Neural cell (in vitro differentiated cells): ENCODE measurements at regions not wholly inside any gene's neighbourhood (a gene's known extent, or its start where the extent isn't known, plus 50 kb on each side); places are given as distances from the start of the nearest gene placed in this dataset.

Source experiments
- H2AFZ ChIP-seq: fragments of 200-600, 300-800 bp; sonication (generic), shearing (Covaris generic); 2 replicates; pipeline ENCODE4 v1.6.0; 2014; ENCODE audit warnings: low read depth, mild to moderate bottlenecking, antibody characterized with exemption, low read length, moderate library complexity
- H3F3A ChIP-seq: fragments of 200-600 bp; shearing (Covaris generic); 2 replicates; pipeline ENCODE4 v1.6.1; 2016; ENCODE audit warnings: mild to moderate bottlenecking, moderate library complexity, mixed read lengths, antibody characterized with exemption, low read length; ENCODE audit not compliant: insufficient read depth, poor library complexity, severe bottlenecking
- H3K27ac ChIP-seq: fragments of 200-600, 300-800 bp; sonication (generic), shearing (Covaris generic); 2 replicates; pipeline ENCODE4 v1.5.1; 2014; ENCODE audit warnings: mild to moderate bottlenecking, low read length, moderate library complexity
- H3K27me3 ChIP-seq: fragments of 300-800, 200-600 bp; sonication (generic), shearing (Covaris generic); 2 replicates; pipeline ENCODE4 v1.6.0; 2014; ENCODE audit warnings: mild to moderate bottlenecking, low read depth, low read length, moderate library complexity; ENCODE audit not compliant: insufficient read depth
- H3K36me3 ChIP-seq: fragments of 300-800, 200-600 bp; sonication (generic), shearing (Covaris generic); 2 replicates; pipeline ENCODE4 v1.5.1; 2014; ENCODE audit warnings: mild to moderate bottlenecking, antibody characterized with exemption, low read length, moderate library complexity; ENCODE audit not compliant: insufficient read depth
- H3K4me2 ChIP-seq: fragments of 300-800, 200-600 bp; sonication (generic), shearing (Covaris generic); 2 replicates; pipeline ENCODE4 v1.6.0; 2014; ENCODE audit warnings: mild to moderate bottlenecking, low read length
- H3K4me3 ChIP-seq: fragments of 300-800, 200-600 bp; sonication (generic), shearing (Covaris generic); 2 replicates; pipeline ENCODE4 v1.5.1; 2014; ENCODE audit warnings: mild to moderate bottlenecking, low read length, moderate library complexity
- H3K79me2 ChIP-seq: fragments of 200-600 bp; shearing (Covaris generic); replicated peaks from 2 replicates; pipeline ENCODE4 v1.6.0; 2014; ENCODE audit warnings: mild to moderate bottlenecking, low read length, moderate library complexity; ENCODE audit not compliant: insufficient read depth
- H3K9ac ChIP-seq: fragments of 300-800, 200-600 bp; sonication (generic), shearing (Covaris generic); 2 replicates; pipeline ENCODE4 v1.6.1; 2016; ENCODE audit warnings: mild to moderate bottlenecking, low read length, mixed read lengths
- H3K9me2 ChIP-seq: fragments of 200-600 bp; shearing (Covaris generic); 2 replicates; pipeline ENCODE4 v1.6.1; 2016; ENCODE audit warnings: mild to moderate bottlenecking, low read length, mixed read lengths; ENCODE audit not compliant: insufficient read depth
- H3K9me3 ChIP-seq: fragments of 200-600, 300-800 bp; sonication (generic), shearing (Covaris generic); 2 replicates; pipeline ENCODE4 v1.6.1; 2016; ENCODE audit warnings: mild to moderate bottlenecking, mixed run types, low read length, moderate library complexity, mixed read lengths
- H4K20me1 ChIP-seq: fragments of 200-600 bp; shearing (Covaris generic); 2 replicates; pipeline ENCODE4 v1.6.1; 2016; ENCODE audit warnings: mild to moderate bottlenecking, mixed run types; ENCODE audit not compliant: insufficient read depth
- CTCF ChIP-seq: fragments of 450-650 bp; IDR thresholded peaks from 2 replicates; pipeline ENCODE4 v1.5.1; 2014; ENCODE audit warnings: antibody characterized with exemption, mild to moderate bottlenecking, moderate library complexity; ENCODE audit not compliant: poor library complexity, severe bottlenecking
- EP300 ChIP-seq: fragments of 450-650 bp; conservative IDR thresholded peaks from 2 replicates; pipeline ENCODE4 v1.6.1; 2014; ENCODE audit warnings: antibody characterized with exemption, mild to moderate bottlenecking, moderate library complexity; ENCODE audit not compliant: poor library complexity, severe bottlenecking
- EZH2 ChIP-seq: fragments of 200-600, 300-800 bp; shearing (Covaris generic), sonication (generic); IDR thresholded peaks from 2 replicates; pipeline ENCODE4 v1.6.1; 2014; ENCODE audit warnings: antibody characterized with exemption, low read length, borderline replicate concordance, mild to moderate bottlenecking; ENCODE audit not compliant: insufficient read depth, poor library complexity, severe bottlenecking
- MXI1 ChIP-seq: fragments of 450-650 bp; conservative IDR thresholded peaks from 2 replicates; pipeline ENCODE4 v1.6.1; 2014; ENCODE audit warnings: antibody characterized with exemption, mild to moderate bottlenecking; ENCODE audit not compliant: poor library complexity, severe bottlenecking
- POLR2AphosphoS5 ChIP-seq: IDR thresholded peaks from 2 replicates; pipeline ENCODE4 v1.6.1; 2012
- RAD21 ChIP-seq: fragments of 450-650 bp; conservative IDR thresholded peaks from 2 replicates; pipeline ENCODE4 v1.6.1; 2014; ENCODE audit warnings: antibody characterized with exemption, mild to moderate bottlenecking, moderate library complexity
- SMC3 ChIP-seq: fragments of 450-650 bp; conservative IDR thresholded peaks from 2 replicates; pipeline ENCODE4 v1.6.1; 2014; ENCODE audit warnings: antibody characterized with exemption, mild to moderate bottlenecking, moderate library complexity; ENCODE audit not compliant: poor library complexity
- TAF1 ChIP-seq: IDR thresholded peaks from 2 replicates; pipeline ENCODE4 v1.6.1; 2012; ENCODE audit warnings: low read depth
- TF ChIP-seq, protein P1 (sequence below): IDR thresholded peaks from 2 replicates; pipeline ENCODE4 v1.6.1; 2012; ENCODE audit warnings: borderline replicate concordance

GRCh38 chr1:96554364-96554763, 167.2 kb upstream of the PTBP2 start:
- no peak overlapping the region for H3K27ac ChIP-seq
- H3K9me3 ChIP-seq: no peaks in the 10 kb centered on the region
- H2AFZ ChIP-seq: no peak overlapping the region
- no peak overlapping the region for H3K9ac ChIP-seq
- H3K79me2 ChIP-seq: no peaks in the 10 kb centered on the region
- no peaks in the 10 kb centered on the region for H3F3A ChIP-seq
- H3K27me3 ChIP-seq: no peaks in the 10 kb centered on the region
- no peaks in the 10 kb centered on the region for H3K36me3 ChIP-seq
- H4K20me1 ChIP-seq: no peaks in the 10 kb centered on the region
- TF ChIP-seq, protein P1, sequence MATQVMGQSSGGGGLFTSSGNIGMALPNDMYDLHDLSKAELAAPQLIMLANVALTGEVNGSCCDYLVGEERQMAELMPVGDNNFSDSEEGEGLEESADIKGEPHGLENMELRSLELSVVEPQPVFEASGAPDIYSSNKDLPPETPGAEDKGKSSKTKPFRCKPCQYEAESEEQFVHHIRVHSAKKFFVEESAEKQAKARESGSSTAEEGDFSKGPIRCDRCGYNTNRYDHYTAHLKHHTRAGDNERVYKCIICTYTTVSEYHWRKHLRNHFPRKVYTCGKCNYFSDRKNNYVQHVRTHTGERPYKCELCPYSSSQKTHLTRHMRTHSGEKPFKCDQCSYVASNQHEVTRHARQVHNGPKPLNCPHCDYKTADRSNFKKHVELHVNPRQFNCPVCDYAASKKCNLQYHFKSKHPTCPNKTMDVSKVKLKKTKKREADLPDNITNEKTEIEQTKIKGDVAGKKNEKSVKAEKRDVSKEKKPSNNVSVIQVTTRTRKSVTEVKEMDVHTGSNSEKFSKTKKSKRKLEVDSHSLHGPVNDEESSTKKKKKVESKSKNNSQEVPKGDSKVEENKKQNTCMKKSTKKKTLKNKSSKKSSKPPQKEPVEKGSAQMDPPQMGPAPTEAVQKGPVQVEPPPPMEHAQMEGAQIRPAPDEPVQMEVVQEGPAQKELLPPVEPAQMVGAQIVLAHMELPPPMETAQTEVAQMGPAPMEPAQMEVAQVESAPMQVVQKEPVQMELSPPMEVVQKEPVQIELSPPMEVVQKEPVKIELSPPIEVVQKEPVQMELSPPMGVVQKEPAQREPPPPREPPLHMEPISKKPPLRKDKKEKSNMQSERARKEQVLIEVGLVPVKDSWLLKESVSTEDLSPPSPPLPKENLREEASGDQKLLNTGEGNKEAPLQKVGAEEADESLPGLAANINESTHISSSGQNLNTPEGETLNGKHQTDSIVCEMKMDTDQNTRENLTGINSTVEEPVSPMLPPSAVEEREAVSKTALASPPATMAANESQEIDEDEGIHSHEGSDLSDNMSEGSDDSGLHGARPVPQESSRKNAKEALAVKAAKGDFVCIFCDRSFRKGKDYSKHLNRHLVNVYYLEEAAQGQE: no peak
- no peak for TF ChIP-seq EP300
- no peak for TF ChIP-seq SMC3
- TF ChIP-seq CTCF: no peak
- TF ChIP-seq TAF1: no peak
- TF ChIP-seq EZH2: no peak
- no peak for TF ChIP-seq MXI1
- no peak for TF ChIP-seq POLR2AphosphoS5
- TF ChIP-seq RAD21: no peak
- H3K9me2 ChIP-seq: no peaks in the 10 kb centered on the region
- no peak overlapping the region for H3K4me2 ChIP-seq
- H3K4me3 ChIP-seq: no peak overlapping the region

GRCh38 chr1:96557336-96557735, 164.2 kb upstream of the PTBP2 start:
- no peak overlapping the region for H2AFZ ChIP-seq
- H3K79me2 ChIP-seq: no peaks in the 10 kb centered on the region

More at GRCh38 chr1:96557336-96557735, 164.2 kb upstream of the PTBP2 start:
- Histone ChIP-seq H3K9me2 (no peaks in the 10 kb centered on the region), H3K4me3 (no peak overlapping the region), H3K27ac (no peak overlapping the region), H3K9ac (no peak overlapping the region), H4K20me1 (no peaks in the 10 kb centered on the region), H3F3A (no peaks in the 10 kb centered on the region), H3K4me2 (no peak overlapping the region), H3K27me3 (no peaks in the 10 kb centered on the region), H3K36me3 (no peaks in the 10 kb centered on the region), H3K9me3 (no peaks in the 10 kb centered on the region)
- TF ChIP-seq TAF1 (no peak), CTCF (no peak), MXI1 (no peak), EZH2 (no peak)
- TF ChIP-seq, protein P1: no peak
